Keratinocyte (primary cell): ENCODE measurements at regions not wholly inside any gene's neighbourhood (a gene's known extent, or its start where the extent isn't known, plus 50 kb on each side); places are given as distances from the start of the nearest gene placed in this dataset.

Experiments used
- DNase-seq: peaks from one replicate; pipeline ENCODE4 v3.0.0-alpha.2; 2011; ENCODE audit warnings: low read depth, missing footprints, low spot score
- FAIRE-seq: peaks from 2 replicates; lab custom pipeline; 2011; peaks lifted over from hg19 to GRCh38; lab: Jason Lieb, UNC
- H2AFZ ChIP-seq: 2 replicates; pipeline ENCODE4 v1.6.0; 2012; ENCODE audit warnings: low read length, control low read depth, inconsistent platforms; ENCODE audit not compliant: control insufficient read depth
- H3K27ac ChIP-seq: 2 replicates; pipeline ENCODE4 v1.5.1; 2011; ENCODE audit warnings: low read length; ENCODE audit not compliant: control insufficient read depth, insufficient read depth
- H3K27me3 ChIP-seq: 3 replicates; pipeline ENCODE4 v1.6.0; 2011; ENCODE audit warnings: low read length; ENCODE audit not compliant: control insufficient read depth, insufficient read depth; ENCODE audit errors: extremely low read depth
- H3K36me3 ChIP-seq, 2 experiments: 2 replicates in 1 of 2; 3 replicates in 1 of 2; pipeline ENCODE4 v1.5.1; 2011; ENCODE audit warnings: low read length in 2 of 2, mild to moderate bottlenecking in 1 of 2; ENCODE audit not compliant: control insufficient read depth in 2 of 2, insufficient read depth in 2 of 2; ENCODE audit errors: extremely low read depth in 1 of 2
- H3K4me1 ChIP-seq: 3 replicates; pipeline ENCODE4 v1.5.1; 2011; ENCODE audit warnings: low read length; ENCODE audit not compliant: control insufficient read depth, insufficient read depth; ENCODE audit errors: extremely low read depth
- H3K4me2 ChIP-seq: 3 replicates; pipeline ENCODE4 v1.6.0; 2011; ENCODE audit warnings: low read depth, low read length; ENCODE audit not compliant: control insufficient read depth, insufficient read depth; ENCODE audit errors: extremely low read depth
- H3K4me3 ChIP-seq, 3 experiments: fragments of 200-600 bp in 1 of 3; sonication (generic) in 1 of 3; 2 replicates in 2 of 3; 3 replicates in 1 of 3; pipeline ENCODE4 v1.5.1; 2011 to 2016; ENCODE audit warnings: low read length in 3 of 3, mild to moderate bottlenecking in 3 of 3, control low read depth in 2 of 3, inconsistent platforms in 1 of 3, low read depth in 1 of 3, mixed read lengths in 1 of 3, mixed run types in 1 of 3, moderate library complexity in 1 of 3; ENCODE audit not compliant: control insufficient read depth in 2 of 3, insufficient read depth in 2 of 3; ENCODE audit errors: extremely low read depth in 1 of 3
- H3K79me2 ChIP-seq: 2 replicates; pipeline ENCODE4 v1.6.0; 2012; ENCODE audit warnings: low read length; ENCODE audit not compliant: control insufficient read depth, insufficient read depth
- H3K9ac ChIP-seq: 3 replicates; pipeline ENCODE4 v1.6.0; 2011; ENCODE audit warnings: low read length; ENCODE audit not compliant: control insufficient read depth, insufficient read depth; ENCODE audit errors: extremely low read depth
- H3K9me1 ChIP-seq: 3 replicates; pipeline ENCODE4 v1.6.0; 2011; ENCODE audit warnings: low read length; ENCODE audit not compliant: control insufficient read depth, insufficient read depth; ENCODE audit errors: extremely low read depth
- H3K9me3 ChIP-seq: 2 replicates; pipeline ENCODE4 v1.5.1; 2012; ENCODE audit warnings: low read depth, low read length; ENCODE audit not compliant: control insufficient read depth
- H4K20me1 ChIP-seq: 3 replicates; pipeline ENCODE4 v1.6.0; 2011; ENCODE audit warnings: low read length; ENCODE audit not compliant: control insufficient read depth, insufficient read depth; ENCODE audit errors: extremely low read depth
- CTCF ChIP-seq, 3 experiments: IDR thresholded peaks in 1 of 3; conservative IDR thresholded peaks in 1 of 3; optimal IDR thresholded peaks in 1 of 3; 2 replicates in 2 of 3; 3 replicates in 1 of 3; pipeline versions ENCODE3 to v1.5.1; 2011; ENCODE audit warnings: low read length in 3 of 3, mild to moderate bottlenecking in 3 of 3, moderate library complexity in 2 of 3, control low read depth in 1 of 3, inconsistent platforms in 1 of 3; ENCODE audit not compliant: insufficient read depth in 2 of 3; ENCODE audit errors: extremely low read depth in 1 of 3
- EZH2 ChIP-seq: IDR thresholded peaks from one replicate; pipeline ENCODE4 v1.6.1; 2012; ENCODE audit warnings: inconsistent platforms, mild to moderate bottlenecking, low read length, moderate library complexity
- dilution Hi-C: fragments of 300-500 bp; cut with MboI; formaldehyde crosslinking; loops from one replicate; pipeline ENCODE4 v1.7.0; 2020; ENCODE audit warnings: low sequenced_read_pairs; ENCODE audit not compliant: extremely low pct_ligation_motif_present

GRCh38 chr10:44843484-44843883 is 67.7 kb upstream of the TMEM72 start:
- DNase-seq (no peak), FAIRE-seq (no peak)
- Histone ChIP-seq H3K9me1 (no peaks in the 10 kb centered on the region), H3K9ac (no peak overlapping the region), H3K4me3 (no peak overlapping the region), H3K36me3 (no peaks in the 10 kb centered on the region), H3K4me1 (no peaks in the 10 kb centered on the region), H3K27me3 (no peaks in the 10 kb centered on the region), H3K27ac (no peak overlapping the region), H3K4me2 (no peak overlapping the region), H3K79me2 (no peaks in the 10 kb centered on the region), H3K9me3 (no peaks in the 10 kb centered on the region), H2AFZ (no peak overlapping the region), H4K20me1 (no peaks in the 10 kb centered on the region)
- dilution Hi-C loops = no loop called here
- no peak for TF ChIP-seq CTCF (optimal IDR thresholded peaks at IDR 0.05 in 1 of 3, IDR thresholded peaks at IDR 0.05 in 1 of 3, conservative IDR thresholded peaks at IDR 0.05 in 1 of 3; ENCODE audit: extremely low read depth in 1 of 3, insufficient read depth in 2 of 3, low read length in 3 of 3)
- TF ChIP-seq EZH2 = no peak

- Histone ChIP-seq H3K9me3 (no peaks in the 10 kb centered on the region), H4K20me1 (no peaks in the 10 kb centered on the region), H3K27ac (no peak overlapping the region), H3K79me2 (no peaks in the 10 kb centered on the region), H3K36me3 (no peaks in the 10 kb centered on the region), H3K4me2 (no peak overlapping the region), H3K9me1 (no peaks in the 10 kb centered on the region), H3K4me3 (no peak overlapping the region), H3K4me1 (no peaks in the 10 kb centered on the region), H2AFZ (no peak overlapping the region), H3K9ac (no peak overlapping the region), H3K27me3 (no peaks in the 10 kb centered on the region)
- dilution Hi-C loops = no loop called here
- DNase-seq (no peak), FAIRE-seq (no peak)
- TF ChIP-seq EZH2 (no peak), CTCF (optimal IDR thresholded peaks at IDR 0.05 in 1 of 3, IDR thresholded peaks at IDR 0.05 in 1 of 3, conservative IDR thresholded peaks at IDR 0.05 in 1 of 3; ENCODE audit: extremely low read depth in 1 of 3, insufficient read depth in 2 of 3, low read length in 3 of 3) (no peak)
Observed at GRCh38 chr10:44845361-44846175, 65.6 kb upstream of the TMEM72 start.
